ENCODE measurements at regions not wholly inside any gene's neighbourhood (a gene's known extent, or its start where the extent isn't known, plus 50 kb on each side); places are given as distances from the start of the nearest gene placed in this dataset.

DNA sequence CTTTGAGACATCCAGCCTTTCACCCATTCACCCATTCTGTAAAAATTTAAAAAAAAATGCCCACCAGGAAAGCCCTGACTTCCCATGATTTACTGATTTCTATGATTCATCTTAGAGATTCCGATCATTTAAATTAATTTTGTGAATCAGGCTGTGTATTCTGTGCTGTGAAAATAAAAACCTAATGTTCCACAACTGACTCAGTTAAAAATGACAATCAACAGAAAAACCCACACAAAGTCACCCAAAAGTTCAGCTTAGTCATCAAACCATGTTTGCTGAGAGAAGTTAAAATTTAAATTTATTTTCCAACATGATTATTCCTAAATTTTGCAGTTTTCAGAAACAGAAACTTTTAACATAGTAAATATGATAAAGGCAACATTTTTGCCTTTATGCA lies 509.9 kb downstream of the TENT5A start:
- TF ChIP-seq, protein P1, sequence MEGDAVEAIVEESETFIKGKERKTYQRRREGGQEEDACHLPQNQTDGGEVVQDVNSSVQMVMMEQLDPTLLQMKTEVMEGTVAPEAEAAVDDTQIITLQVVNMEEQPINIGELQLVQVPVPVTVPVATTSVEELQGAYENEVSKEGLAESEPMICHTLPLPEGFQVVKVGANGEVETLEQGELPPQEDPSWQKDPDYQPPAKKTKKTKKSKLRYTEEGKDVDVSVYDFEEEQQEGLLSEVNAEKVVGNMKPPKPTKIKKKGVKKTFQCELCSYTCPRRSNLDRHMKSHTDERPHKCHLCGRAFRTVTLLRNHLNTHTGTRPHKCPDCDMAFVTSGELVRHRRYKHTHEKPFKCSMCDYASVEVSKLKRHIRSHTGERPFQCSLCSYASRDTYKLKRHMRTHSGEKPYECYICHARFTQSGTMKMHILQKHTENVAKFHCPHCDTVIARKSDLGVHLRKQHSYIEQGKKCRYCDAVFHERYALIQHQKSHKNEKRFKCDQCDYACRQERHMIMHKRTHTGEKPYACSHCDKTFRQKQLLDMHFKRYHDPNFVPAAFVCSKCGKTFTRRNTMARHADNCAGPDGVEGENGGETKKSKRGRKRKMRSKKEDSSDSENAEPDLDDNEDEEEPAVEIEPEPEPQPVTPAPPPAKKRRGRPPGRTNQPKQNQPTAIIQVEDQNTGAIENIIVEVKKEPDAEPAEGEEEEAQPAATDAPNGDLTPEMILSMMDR (IDR thresholded peaks at IDR 0.05; ENCODE audit: low read depth, low read length, missing input control): no peak
- TF ChIP-seq RAD21 (IDR thresholded peaks at IDR 0.05) (no peak), HNF4G (IDR thresholded peaks at IDR 0.05) (no peak), JUND (IDR thresholded peaks at IDR 0.05) (no peak), RXRA (IDR thresholded peaks at IDR 0.05) (no peak), FOXA1 (IDR thresholded peaks at IDR 0.05) (no peak), TAF1 (conservative IDR thresholded peaks at IDR 0.05) (no peak)
- TF ChIP-seq, protein P2, sequence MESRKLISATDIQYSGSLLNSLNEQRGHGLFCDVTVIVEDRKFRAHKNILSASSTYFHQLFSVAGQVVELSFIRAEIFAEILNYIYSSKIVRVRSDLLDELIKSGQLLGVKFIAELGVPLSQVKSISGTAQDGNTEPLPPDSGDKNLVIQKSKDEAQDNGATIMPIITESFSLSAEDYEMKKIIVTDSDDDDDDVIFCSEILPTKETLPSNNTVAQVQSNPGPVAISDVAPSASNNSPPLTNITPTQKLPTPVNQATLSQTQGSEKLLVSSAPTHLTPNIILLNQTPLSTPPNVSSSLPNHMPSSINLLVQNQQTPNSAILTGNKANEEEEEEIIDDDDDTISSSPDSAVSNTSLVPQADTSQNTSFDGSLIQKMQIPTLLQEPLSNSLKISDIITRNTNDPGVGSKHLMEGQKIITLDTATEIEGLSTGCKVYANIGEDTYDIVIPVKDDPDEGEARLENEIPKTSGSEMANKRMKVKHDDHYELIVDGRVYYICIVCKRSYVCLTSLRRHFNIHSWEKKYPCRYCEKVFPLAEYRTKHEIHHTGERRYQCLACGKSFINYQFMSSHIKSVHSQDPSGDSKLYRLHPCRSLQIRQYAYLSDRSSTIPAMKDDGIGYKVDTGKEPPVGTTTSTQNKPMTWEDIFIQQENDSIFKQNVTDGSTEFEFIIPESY (IDR thresholded peaks at IDR 0.05): no peak
